Natural killer cell treated with Interleukin-12 subunit alpha and Interleukin-12 subunit beta and Interleukin-15 and Interleukin-18, amount 100 ng/mL, for 72 hours (primary cell): ENCODE measurements at regions not wholly inside any gene's neighbourhood (a gene's known extent, or its start where the extent isn't known, plus 50 kb on each side); places are given as distances from the start of the nearest gene placed in this dataset.

ENCODE experiments used
- ATAC-seq, 2 donors: fragments of 150-1000 bp; cut with Tn5 transposase in 1 of 2; sonication (Bioruptor Pico), chemical (Tn5 transposase) in 1 of 2; 2 replicates each; pipeline ENCODE4 v1.10.0; 2021
- DNase-seq: peaks from one replicate; pipeline ENCODE4 v3.0.0; 2022; ENCODE audit warnings: low spot score
- H3K27ac Mint-ChIP-seq, 2 donors: 1 replicate in 1 of 2; 2 replicates in 1 of 2; pipeline ENCODE4 v1.8.0; 2022; ENCODE audit warnings: mixed read lengths in 2 of 2, mild to moderate bottlenecking in 1 of 2, moderate library complexity in 1 of 2
- H3K27me3 Mint-ChIP-seq, 2 donors: 1 replicate in 1 of 2; 2 replicates in 1 of 2; pipeline ENCODE4 v1.8.0; 2022; ENCODE audit warnings: mixed read lengths in 2 of 2
- H3K36me3 Mint-ChIP-seq: one replicate; pipeline ENCODE4 v1.8.0; 2022; ENCODE audit warnings: mixed read lengths
- H3K4me1 Mint-ChIP-seq, 2 donors: 1 replicate in 1 of 2; 2 replicates in 1 of 2; pipeline ENCODE4 v1.8.0; 2022; ENCODE audit warnings: low read depth in 2 of 2, mixed read lengths in 2 of 2, mild to moderate bottlenecking in 1 of 2
- H3K4me3 Mint-ChIP-seq: one replicate; pipeline ENCODE4 v1.8.0; 2022; ENCODE audit warnings: mixed read lengths
- H3K9me3 Mint-ChIP-seq: 2 replicates; pipeline ENCODE4 v1.8.0; 2022; ENCODE audit warnings: mixed read lengths

GRCh38 chr17:15124746-15125145 is 140.4 kb downstream of the PMP22 start:
- no peak for DNase-seq
- Mint-ChIP-seq H3K36me3 (no peaks in the 10 kb centered on the region), H3K4me1 (no peaks in the 10 kb centered on the region), H3K27ac (no peak overlapping the region), H3K27me3 (peaks cover 6 to 19% of the 10 kb centered on the region in 2 donors), H3K9me3 (no peaks in the 10 kb centered on the region), H3K4me3 (no peak overlapping the region)
- no peak for ATAC-seq

DNA sequence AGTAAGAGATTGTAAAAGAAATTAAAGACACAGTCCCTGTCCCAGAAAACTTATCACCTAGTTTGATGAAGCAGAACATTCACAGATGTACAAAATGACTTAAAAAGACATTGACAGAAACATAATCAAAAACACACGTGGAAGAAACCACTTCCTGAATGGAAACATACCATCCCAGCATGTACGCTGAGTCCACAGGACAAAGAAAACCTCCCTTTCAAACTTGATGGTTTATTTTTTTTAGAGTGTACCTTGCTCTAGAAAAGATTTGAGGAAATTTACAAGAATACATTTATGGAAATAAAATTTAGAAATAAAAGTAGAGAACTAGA is 140.9 kb downstream of the PMP22 start:
- Mint-ChIP-seq H3K36me3 (no peaks in the 10 kb centered on the region), H3K4me1 (no peaks in the 10 kb centered on the region), H3K9me3 (no peaks in the 10 kb centered on the region), H3K27ac (no peak overlapping the region), H3K27me3 (peaks cover 5 to 19% of the 10 kb centered on the region in 2 donors), H3K4me3 (no peak overlapping the region)
- ATAC-seq (no peak), DNase-seq (no peak)

- H3K27ac Mint-ChIP-seq = no peak overlapping the region
- no peaks in the 10 kb centered on the region for H3K9me3 Mint-ChIP-seq
- no peak for ATAC-seq
- H3K36me3 Mint-ChIP-seq = no peaks in the 10 kb centered on the region
- DNase-seq = no peak
- peaks cover 7 to 24% of the 10 kb centered on the region in 2 donors for H3K27me3 Mint-ChIP-seq
- no peaks in the 10 kb centered on the region for H3K4me1 Mint-ChIP-seq
- no peak overlapping the region for H3K4me3 Mint-ChIP-seq
Observed at GRCh38 chr17:15123593-15124263, 141.4 kb downstream of the PMP22 start.

DNA sequence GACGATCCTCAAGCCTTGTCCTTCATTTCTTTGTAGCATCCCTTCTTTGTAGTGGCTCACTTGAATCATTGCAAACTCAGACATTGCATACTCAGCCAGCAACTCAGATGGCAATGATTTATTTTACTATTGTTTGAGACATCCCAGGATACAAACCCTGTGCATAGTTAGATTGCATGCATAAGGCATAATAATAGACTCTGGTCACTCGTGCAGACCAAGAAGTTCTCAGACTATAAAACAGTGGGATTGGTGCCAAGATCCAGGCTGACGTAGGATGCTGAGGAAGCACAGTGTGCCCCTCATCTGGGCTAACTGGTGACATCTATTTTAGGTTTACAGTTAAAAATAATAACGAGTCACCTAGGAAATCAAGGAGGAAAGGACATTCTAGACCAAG is 142.3 kb downstream of the PMP22 start:
- no peaks in the 10 kb centered on the region for H3K9me3 Mint-ChIP-seq
- H3K4me1 Mint-ChIP-seq = no peaks in the 10 kb centered on the region
- no peak overlapping the region for H3K4me3 Mint-ChIP-seq
- no peak overlapping the region for H3K27ac Mint-ChIP-seq
- DNase-seq (no peak), ATAC-seq (no peak)
- H3K36me3 Mint-ChIP-seq = no peaks in the 10 kb centered on the region
- peaks cover 10 to 29% of the 10 kb centered on the region in 2 donors for H3K27me3 Mint-ChIP-seq

- H3K36me3 Mint-ChIP-seq = no peaks in the 10 kb centered on the region
- no peak overlapping the region for H3K27ac Mint-ChIP-seq
- H3K4me1 Mint-ChIP-seq = no peaks in the 10 kb centered on the region
- H3K9me3 Mint-ChIP-seq = no peaks in the 10 kb centered on the region
- ATAC-seq (no peak), DNase-seq (no peak)
- no peak overlapping the region for H3K4me3 Mint-ChIP-seq
- H3K27me3 Mint-ChIP-seq = peaks cover 8 to 29% of the 10 kb centered on the region in 2 donors
Observed at GRCh38 chr17:15121426-15121825, 143.7 kb downstream of the PMP22 start.

- Mint-ChIP-seq H3K9me3 (no peaks in the 10 kb centered on the region), H3K27ac (no peak overlapping the region)
- no peak for ATAC-seq
Observed at GRCh38 chr17:15119968-15120367, 145.2 kb downstream of the PMP22 start.

DNA sequence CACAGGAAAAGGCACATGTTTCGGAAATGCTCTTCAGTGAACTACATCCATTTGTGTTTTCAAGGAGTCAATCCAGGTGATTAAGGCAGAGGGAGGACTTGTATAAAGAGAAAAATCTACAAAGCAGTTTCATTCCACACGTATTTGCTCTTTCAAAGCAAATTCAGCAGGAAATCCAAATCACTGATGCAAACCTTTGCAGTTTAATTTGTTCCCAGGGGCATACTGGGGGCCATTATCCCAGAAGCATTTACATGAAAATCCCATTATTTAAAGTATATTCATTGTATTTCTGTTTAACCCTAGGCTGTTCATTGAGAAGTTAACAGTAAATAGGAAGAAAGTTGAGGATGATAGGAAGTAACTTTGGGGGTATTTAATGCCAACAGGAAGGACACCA is 147.9 kb downstream of the PMP22 start:
- DNase-seq = no peak
- no peaks in the 10 kb centered on the region for H3K9me3 Mint-ChIP-seq
- H3K27me3 Mint-ChIP-seq = peaks cover 8 to 22% of the 10 kb centered on the region in 2 donors
- ATAC-seq = no peak
- no peak overlapping the region for H3K27ac Mint-ChIP-seq
- H3K4me1 Mint-ChIP-seq = no peaks in the 10 kb centered on the region
- H3K4me3 Mint-ChIP-seq = no peak overlapping the region
- no peaks in the 10 kb centered on the region for H3K36me3 Mint-ChIP-seq

More at GRCh38 chr17:15119968-15120367, 145.2 kb downstream of the PMP22 start:
- peaks cover 8 to 36% of the 10 kb centered on the region in 2 donors for H3K27me3 Mint-ChIP-seq
- H3K4me3 Mint-ChIP-seq = no peak overlapping the region
- no peaks in the 10 kb centered on the region for H3K4me1 Mint-ChIP-seq
- no peaks in the 10 kb centered on the region for H3K36me3 Mint-ChIP-seq
- DNase-seq = no peak

DNA sequence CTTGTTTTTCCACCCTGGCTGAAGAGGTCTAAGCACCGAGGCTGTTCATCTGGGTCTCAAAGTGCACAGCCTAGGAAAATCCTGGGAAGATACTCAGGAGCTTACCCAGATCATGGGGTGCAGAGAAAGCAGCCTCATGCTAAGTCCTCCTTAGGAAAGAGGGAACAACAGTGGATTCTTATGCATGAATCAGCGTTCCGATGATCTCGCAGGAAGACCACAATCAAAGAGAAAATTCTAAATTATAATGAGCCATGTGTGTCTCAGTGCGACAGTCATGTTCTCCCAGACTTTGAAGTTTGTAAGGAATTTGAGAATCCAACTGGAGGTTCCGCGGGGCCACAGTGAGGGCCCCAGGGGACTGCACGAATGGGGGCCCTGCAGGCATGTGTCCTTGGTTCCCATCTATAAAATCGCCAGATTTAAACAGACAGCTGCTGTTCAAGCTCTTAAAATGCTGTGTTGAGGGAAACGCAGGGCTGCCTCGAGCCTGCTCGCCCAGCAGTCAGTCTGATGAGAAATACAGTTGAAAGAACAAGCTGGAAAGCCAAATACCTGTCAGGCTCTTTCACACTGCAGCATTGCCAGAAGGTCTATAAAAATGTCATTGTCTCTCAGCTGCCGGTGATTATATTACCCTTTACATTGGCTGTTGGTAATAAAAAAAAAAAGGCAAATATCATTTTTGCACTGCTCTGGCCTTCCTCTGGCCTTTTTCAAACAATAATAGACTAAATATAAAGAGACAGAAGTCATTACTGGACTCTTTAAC is 152.1 kb downstream of the PMP22 start:
- no peaks in the 10 kb centered on the region for H3K9me3 Mint-ChIP-seq
- ATAC-seq (no peak), DNase-seq (no peak)
- H3K27ac Mint-ChIP-seq = no peak overlapping the region
- no peaks in the 10 kb centered on the region for H3K36me3 Mint-ChIP-seq
- H3K4me1 Mint-ChIP-seq = peaks cover 0 to 4% of the 10 kb centered on the region in 2 donors
- peaks cover 0 to 10% of the 10 kb centered on the region in 2 donors for H3K27me3 Mint-ChIP-seq
- H3K4me3 Mint-ChIP-seq = no peak overlapping the region

GRCh38 chr17:15109608-15110007 is 155.5 kb downstream of the PMP22 start:
- no peak overlapping the region for H3K4me3 Mint-ChIP-seq
- no peak for ATAC-seq
- H3K4me1 Mint-ChIP-seq = peaks cover 0 to 4% of the 10 kb centered on the region in 2 donors
- no peaks in the 10 kb centered on the region for H3K27me3 Mint-ChIP-seq
- no peaks in the 10 kb centered on the region for H3K9me3 Mint-ChIP-seq
- no peaks in the 10 kb centered on the region for H3K36me3 Mint-ChIP-seq
- no peak for DNase-seq
- H3K27ac Mint-ChIP-seq = no peak overlapping the region

GRCh38 chr17:15108992-15109391 is 156.1 kb downstream of the PMP22 start:
- no peaks in the 10 kb centered on the region for H3K9me3 Mint-ChIP-seq
- DNase-seq (no peak), ATAC-seq (no peak)
- no peaks in the 10 kb centered on the region for H3K36me3 Mint-ChIP-seq
- no peaks in the 10 kb centered on the region for H3K27me3 Mint-ChIP-seq
- peaks cover 0 to 4% of the 10 kb centered on the region in 2 donors for H3K4me1 Mint-ChIP-seq
- H3K27ac Mint-ChIP-seq = no peak overlapping the region
- no peak overlapping the region for H3K4me3 Mint-ChIP-seq

DNA sequence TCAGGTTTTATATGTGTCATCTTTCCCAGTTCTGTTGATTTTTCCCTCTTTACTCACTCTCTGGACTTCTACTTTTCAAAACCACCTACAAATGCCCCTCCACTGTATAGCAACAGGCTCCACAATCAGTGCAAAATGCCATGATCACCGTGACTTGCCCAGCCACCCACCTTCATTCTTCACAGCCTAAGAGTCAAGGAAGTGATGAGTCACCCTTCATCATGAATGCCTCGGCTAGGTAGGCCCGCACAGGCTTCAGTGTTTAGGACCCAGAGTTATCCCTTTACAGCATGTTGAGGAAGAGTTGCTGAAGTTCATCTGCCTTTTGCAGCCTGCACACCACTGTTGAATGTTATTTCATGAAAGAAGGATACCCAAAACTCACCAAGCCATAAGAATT is 158.6 kb downstream of the PMP22 start:
- no peaks in the 10 kb centered on the region for H3K9me3 Mint-ChIP-seq
- no peaks in the 10 kb centered on the region for H3K36me3 Mint-ChIP-seq
- H3K4me3 Mint-ChIP-seq = no peak overlapping the region
- H3K4me1 Mint-ChIP-seq = peaks cover 0 to 4% of the 10 kb centered on the region in 2 donors
- no peak for ATAC-seq
- no peak for DNase-seq
- H3K27ac Mint-ChIP-seq = no peak overlapping the region
- no peaks in the 10 kb centered on the region for H3K27me3 Mint-ChIP-seq

GRCh38 chr17:15103785-15104184 is 161.3 kb downstream of the PMP22 start:
- no peaks in the 10 kb centered on the region for H3K4me1 Mint-ChIP-seq
- peaks cover 4 to 13% of the 10 kb centered on the region in 2 donors for H3K27me3 Mint-ChIP-seq
- DNase-seq = no peak
- no peaks in the 10 kb centered on the region for H3K9me3 Mint-ChIP-seq
- no peak overlapping the region for H3K4me3 Mint-ChIP-seq
- H3K27ac Mint-ChIP-seq = no peak overlapping the region
- no peaks in the 10 kb centered on the region for H3K36me3 Mint-ChIP-seq
- ATAC-seq = no peak

- DNase-seq (no peak), ATAC-seq (no peak)
- no peaks in the 10 kb centered on the region for H3K36me3 Mint-ChIP-seq
- H3K9me3 Mint-ChIP-seq = peaks cover 4% of the 10 kb centered on the region
- H3K4me1 Mint-ChIP-seq = no peaks in the 10 kb centered on the region
- no peak overlapping the region for H3K27ac Mint-ChIP-seq
- H3K27me3 Mint-ChIP-seq = peaks cover 10 to 27% of the 10 kb centered on the region in 2 donors
- no peak overlapping the region for H3K4me3 Mint-ChIP-seq
Observed at GRCh38 chr17:15101175-15101574, 164.0 kb downstream of the PMP22 start.

- Mint-ChIP-seq H3K27me3 (peaks cover 13 to 45% of the 10 kb centered on the region in 2 donors), H3K4me1 (no peaks in the 10 kb centered on the region), H3K27ac (no peak overlapping the region), H3K4me3 (no peak overlapping the region), H3K36me3 (no peaks in the 10 kb centered on the region), H3K9me3 (peaks cover 4% of the 10 kb centered on the region)
- DNase-seq (no peak), ATAC-seq (no peak)
Observed at GRCh38 chr17:15096511-15096910, 168.6 kb downstream of the PMP22 start.
